Esophagus squamous epithelium (tissue), 5 donors: ENCODE measurements at regions not wholly inside any gene's neighbourhood (a gene's known extent, or its start where the extent isn't known, plus 50 kb on each side); places are given as distances from the start of the nearest gene placed in this dataset.

Experiments used
- DNase-seq: peaks from one replicate; lab custom pipeline; 2025; lab: John Stamatoyannopoulos, UW
- H3K27ac ChIP-seq, 4 donors: fragments of 200-600 bp; sonication (generic); one replicate each; pipeline ENCODE4 v1.5.1; 2016 to 2019; ENCODE audit warnings: mild to moderate bottlenecking in 1 of 4
- H3K27me3 ChIP-seq, 4 donors: fragments of 200-600 bp; sonication (generic); 1 replicate in 3 of 4; 2 replicates in 1 of 4; pipeline versions ENCODE4 v1.5.1 to v1.6.0; 2017 to 2021; ENCODE audit warnings: antibody characterized with exemption in 1 of 4
- H3K36me3 ChIP-seq, 3 donors: fragments of 200-600 bp; sonication (generic); one replicate each; pipeline ENCODE4 v1.5.1; 2016 to 2019
- H3K4me1 ChIP-seq, 3 donors: fragments of 200-600 bp; sonication (generic); one replicate each; pipeline ENCODE4 v1.5.1; 2017 to 2019
- H3K4me3 ChIP-seq, 4 donors: fragments of 200-600 bp; sonication (generic); 1 replicate in 3 of 4; 2 replicates in 1 of 4; pipeline ENCODE4 v1.5.1; 2016 to 2019; ENCODE audit warnings: mild to moderate bottlenecking in 2 of 4, moderate library complexity in 1 of 4
- H3K9me3 ChIP-seq, 3 donors: fragments of 200-600 bp; sonication (generic); one replicate each; pipeline ENCODE4 v1.5.1; 2016 to 2019
- POLR2A ChIP-seq, 4 donors: fragments of 450-650 bp; IDR thresholded peaks; one replicate each; pipeline ENCODE4 v1.6.1; 2017; ENCODE audit warnings: antibody characterized with exemption in 4 of 4, mild to moderate bottlenecking in 4 of 4, moderate library complexity in 3 of 4
- WGBS, 2 donors: methylation state at CpG; one replicate each; pipeline ENCODE4 v1.1.5; 2018; 5-methylcytosine and 5-hydroxymethylcytosine counted together
- intact Hi-C: fragments of 100-400 bp; cut with DNase I; formaldehyde crosslinking; loops from one replicate; pipeline ENCODE4 v1.15.0; 2022
- TF ChIP-seq, protein P1 (sequence below), 6 experiments: fragments of 450-650 bp in 4 of 6; fragments of 200-600 bp in 2 of 6; sonication (generic) in 2 of 6; IDR thresholded peaks; one replicate each; pipeline ENCODE4 v1.5.1; 2016 to 2019; ENCODE audit warnings: antibody characterized with exemption in 6 of 6, mild to moderate bottlenecking in 4 of 6, moderate library complexity in 4 of 6
- donor health status: DM: yes; HTN: yes; CAD: no.

DNA sequence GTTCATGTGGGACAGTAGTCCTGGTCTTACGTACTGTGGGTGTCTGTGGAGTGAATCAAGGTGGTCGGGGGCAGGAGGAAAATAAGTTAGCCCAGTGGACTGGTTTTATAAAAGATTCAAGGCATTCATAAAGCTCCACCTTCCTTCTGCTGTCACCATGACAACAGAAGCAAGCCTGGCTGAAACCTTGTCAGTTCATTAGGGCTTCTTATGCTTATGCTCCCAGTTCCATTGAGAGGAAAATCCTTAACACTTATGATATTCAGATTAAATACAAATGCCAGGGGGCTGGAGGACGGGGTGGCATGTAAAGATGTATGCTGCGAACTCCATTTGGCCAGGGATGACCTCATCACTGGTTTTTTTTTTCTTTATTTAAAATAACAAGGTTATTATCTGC, 283.1 kb upstream of the ATP10A start:
- Histone ChIP-seq H3K27ac (no peak overlapping the region), H3K4me1 (no peaks in the 10 kb centered on the region), H3K27me3 (peaks cover 0 to 6% (median 0%) of the 10 kb centered on the region in 4 donors), H3K4me3 (no peak overlapping the region), H3K36me3 (no peaks in the 10 kb centered on the region), H3K9me3 (no peaks in the 10 kb centered on the region)
- intact Hi-C loops = no loop called here
- TF ChIP-seq, protein P1, sequence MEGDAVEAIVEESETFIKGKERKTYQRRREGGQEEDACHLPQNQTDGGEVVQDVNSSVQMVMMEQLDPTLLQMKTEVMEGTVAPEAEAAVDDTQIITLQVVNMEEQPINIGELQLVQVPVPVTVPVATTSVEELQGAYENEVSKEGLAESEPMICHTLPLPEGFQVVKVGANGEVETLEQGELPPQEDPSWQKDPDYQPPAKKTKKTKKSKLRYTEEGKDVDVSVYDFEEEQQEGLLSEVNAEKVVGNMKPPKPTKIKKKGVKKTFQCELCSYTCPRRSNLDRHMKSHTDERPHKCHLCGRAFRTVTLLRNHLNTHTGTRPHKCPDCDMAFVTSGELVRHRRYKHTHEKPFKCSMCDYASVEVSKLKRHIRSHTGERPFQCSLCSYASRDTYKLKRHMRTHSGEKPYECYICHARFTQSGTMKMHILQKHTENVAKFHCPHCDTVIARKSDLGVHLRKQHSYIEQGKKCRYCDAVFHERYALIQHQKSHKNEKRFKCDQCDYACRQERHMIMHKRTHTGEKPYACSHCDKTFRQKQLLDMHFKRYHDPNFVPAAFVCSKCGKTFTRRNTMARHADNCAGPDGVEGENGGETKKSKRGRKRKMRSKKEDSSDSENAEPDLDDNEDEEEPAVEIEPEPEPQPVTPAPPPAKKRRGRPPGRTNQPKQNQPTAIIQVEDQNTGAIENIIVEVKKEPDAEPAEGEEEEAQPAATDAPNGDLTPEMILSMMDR (IDR thresholded peaks at IDR 0.05) = no peak
- TF ChIP-seq POLR2A (IDR thresholded peaks at IDR 0.05) = no peak
- DNase-seq = no peak
- WGBS, 2 donors = 39 to 46% methylated on average over 4 of the region's 4 CpGs

DNA sequence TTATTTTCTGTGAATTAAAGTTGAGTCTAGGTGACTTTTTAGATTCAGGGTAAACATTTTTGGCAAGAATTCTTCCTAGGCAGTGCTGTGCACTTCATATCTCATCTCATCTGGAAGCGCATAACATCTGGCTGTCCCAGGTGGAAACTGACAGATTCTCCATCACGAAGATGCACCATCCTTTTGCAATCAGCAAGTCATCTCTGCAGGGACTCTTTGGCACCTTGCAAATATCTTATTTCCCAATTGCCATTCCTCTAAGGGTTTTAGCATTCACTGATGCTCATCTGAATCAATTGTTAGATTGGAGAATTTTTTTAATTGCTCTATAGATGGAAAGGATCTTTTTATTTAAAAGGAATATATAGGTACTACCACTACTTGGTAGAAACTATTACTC, 282.7 kb upstream of the ATP10A start:
- DNase-seq = no peak
- Histone ChIP-seq H3K4me1 (no peaks in the 10 kb centered on the region), H3K36me3 (no peaks in the 10 kb centered on the region), H3K27me3 (peaks cover 0 to 6% (median 0%) of the 10 kb centered on the region in 4 donors), H3K4me3 (no peak overlapping the region), H3K27ac (no peak overlapping the region), H3K9me3 (no peaks in the 10 kb centered on the region)
- TF ChIP-seq POLR2A (IDR thresholded peaks at IDR 0.05) = no peak
- TF ChIP-seq, protein P1 (IDR thresholded peaks at IDR 0.05) = no peak
- intact Hi-C loops = no loop called here
- WGBS, 2 donors = 63 to 83% methylated on average over 2 of the region's 2 CpGs

DNA sequence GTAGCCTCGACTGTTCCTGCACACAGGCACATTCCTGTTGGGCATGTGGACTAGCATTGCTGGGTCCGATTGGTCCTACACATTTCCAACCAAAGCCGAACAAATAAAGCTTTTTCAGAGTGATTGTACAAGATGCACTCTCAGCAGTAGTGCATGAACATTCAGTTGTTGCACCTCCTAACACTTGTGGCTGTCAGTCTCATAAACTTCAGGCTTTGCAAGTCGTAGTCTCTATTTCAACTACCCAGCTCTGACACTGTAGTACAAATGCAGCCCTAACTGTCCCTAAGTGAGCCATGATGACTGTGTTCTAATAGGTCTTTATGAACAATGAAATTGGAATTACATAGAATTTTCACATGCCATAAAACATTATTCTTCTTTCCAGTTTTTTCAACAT, 281.7 kb upstream of the ATP10A start:
- 69 to 71% methylated on average over 4 of the region's 4 CpGs for WGBS, 2 donors
- TF ChIP-seq, protein P1 (IDR thresholded peaks at IDR 0.05) = no peak
- TF ChIP-seq POLR2A (IDR thresholded peaks at IDR 0.05) = no peak
- H3K4me1 ChIP-seq = no peaks in the 10 kb centered on the region
- DNase-seq = no peak
- H3K27me3 ChIP-seq = peaks cover 0 to 6% (median 0%) of the 10 kb centered on the region in 4 donors
- H3K27ac ChIP-seq = no peak overlapping the region
- no peak overlapping the region for H3K4me3 ChIP-seq
- no peaks in the 10 kb centered on the region for H3K36me3 ChIP-seq
- no peaks in the 10 kb centered on the region for H3K9me3 ChIP-seq
- intact Hi-C loops = no loop called here

DNA sequence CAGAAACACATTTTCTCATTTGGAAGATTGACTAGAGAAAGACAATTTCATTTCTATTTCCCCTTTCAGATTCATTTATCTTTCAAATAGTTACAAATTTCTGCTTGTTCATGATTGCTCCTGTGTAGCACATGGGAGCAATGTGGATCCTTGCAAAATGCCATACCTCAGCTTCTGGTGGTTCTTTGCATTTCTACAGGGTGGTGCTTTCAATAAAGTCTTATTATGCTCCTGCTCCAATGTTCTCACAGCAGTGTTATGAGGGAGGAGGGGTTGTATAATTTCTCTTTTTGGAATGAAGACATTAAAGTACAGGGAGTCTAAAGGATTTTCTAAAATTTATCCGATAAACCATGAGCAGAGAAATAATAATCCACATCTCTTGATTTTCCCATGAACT, 280.1 kb upstream of the ATP10A start:
- 86 to 100% methylated on average over 1 of the region's 1 CpG for WGBS, 2 donors
- no peaks in the 10 kb centered on the region for H3K36me3 ChIP-seq
- H3K27ac ChIP-seq = no peak overlapping the region
- no peak for TF ChIP-seq POLR2A (IDR thresholded peaks at IDR 0.05)
- TF ChIP-seq, protein P1 (IDR thresholded peaks at IDR 0.05) = no peak
- no peaks in the 10 kb centered on the region for H3K9me3 ChIP-seq
- H3K4me1 ChIP-seq = no peaks in the 10 kb centered on the region
- H3K4me3 ChIP-seq = no peak overlapping the region
- DNase-seq = no peak
- H3K27me3 ChIP-seq = no peaks in the 10 kb centered on the region
- intact Hi-C loops = no loop called here

DNA sequence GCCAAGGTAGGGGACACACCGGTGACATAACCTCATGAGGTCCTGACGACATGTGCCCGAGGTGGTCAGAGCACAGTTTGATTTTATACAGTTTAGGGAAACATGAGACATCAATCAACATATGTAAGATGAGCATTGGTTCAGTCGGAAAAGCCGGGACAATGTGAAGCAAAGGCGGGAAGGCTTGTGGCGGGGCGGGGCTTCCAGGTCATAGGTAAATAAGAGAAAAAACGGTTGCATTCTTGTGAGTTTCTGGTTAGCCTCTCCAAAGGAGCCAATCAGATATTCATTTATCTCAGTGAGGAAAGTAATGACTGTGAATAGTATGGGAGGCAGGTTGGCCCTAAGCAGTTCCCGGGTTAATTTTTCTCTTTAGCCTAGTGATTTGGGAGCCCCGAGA, 271.7 kb upstream of the ATP10A start:
- intact Hi-C loops = no loop called here
- H3K4me1 ChIP-seq = no peaks in the 10 kb centered on the region
- H3K27ac ChIP-seq = no peak overlapping the region
- H3K27me3 ChIP-seq = no peaks in the 10 kb centered on the region
- TF ChIP-seq, protein P1 (IDR thresholded peaks at IDR 0.05) = no peak
- no peak for TF ChIP-seq POLR2A (IDR thresholded peaks at IDR 0.05)
- no peak for DNase-seq
- 63 to 79% methylated on average over 11 of the region's 11 CpGs for WGBS, 2 donors
- no peak overlapping the region for H3K4me3 ChIP-seq
- no peaks in the 10 kb centered on the region for H3K36me3 ChIP-seq
- H3K9me3 ChIP-seq = no peaks in the 10 kb centered on the region
